AG04450 (cell line): ENCODE measurements at regions not wholly inside any gene's neighbourhood (a gene's known extent, or its start where the extent isn't known, plus 50 kb on each side); places are given as distances from the start of the nearest gene placed in this dataset.
A peak's percentile ranks its signal among the peaks of the same experiment; 100 is the strongest.

Experiments used
- CTCF ChIA-PET: fragments of 300-600, 350-600 bp; formaldehyde crosslinking; extraction: SDS; loops from one replicate; lab custom pipeline; 2022; ENCODE audit warnings: antibody characterized with exemption, inconsistent platforms; lab: Charles Lee
- POLR2A ChIA-PET: fragments of 350-600 bp; formaldehyde crosslinking; extraction: SDS; loops from one replicate; lab custom pipeline; 2021; ENCODE audit warnings: antibody characterized with exemption, inconsistent platforms; lab: Yijun Ruan, JAX
- DNase-seq: peaks from one replicate; pipeline ENCODE4 v3.0.0-alpha.2; 2011; ENCODE audit warnings: low read depth, low spot score
- H3K27ac ChIP-seq: one replicate; pipeline ENCODE4 v1.5.1; 2012; ENCODE audit warnings: low read depth, low read length, control low read depth
- H3K27me3 ChIP-seq: one replicate; pipeline ENCODE4 v1.6.0; 2012; ENCODE audit warnings: low read length; ENCODE audit not compliant: control insufficient read depth, insufficient read depth
- H3K4me3 ChIP-seq: 2 replicates; pipeline ENCODE4 v1.5.1; 2011; ENCODE audit warnings: mild to moderate bottlenecking, low read depth, low read length, control low read depth
- H3K9me3 ChIP-seq: 2 replicates; pipeline ENCODE4 v1.5.1; 2012; ENCODE audit warnings: low read length; ENCODE audit not compliant: control insufficient read depth, insufficient read depth
- CTCF ChIP-seq: IDR thresholded peaks from 2 replicates; pipeline ENCODE4 v1.5.1; 2011; ENCODE audit warnings: low read depth, low read length, control low read depth, inconsistent platforms

GRCh38 chr14:51441001-51441400 is 201.0 kb downstream of the TMX1 start:
- TF ChIP-seq CTCF = no peak

GRCh38 chr14:51442513-51443175 is 202.6 kb downstream of the TMX1 start:
- ChIA-PET POLR2A (interaction anchor here (0.9 to 1.8 kb wide), 7 partner anchors 12 to 209 kb away, joined by 3 to 8 read pairs (median 3); partner anchors contain the start of gene FRMD6), CTCF (no interaction called here)
- peak overlapping the region; percentile 90 for H3K27ac ChIP-seq
- TF ChIP-seq CTCF = no peak
- no peaks in the 10 kb centered on the region for H3K9me3 ChIP-seq
- DNase-seq = peak; percentile 91
- H3K27me3 ChIP-seq = no peaks in the 10 kb centered on the region
- H3K4me3 ChIP-seq = no peak overlapping the region

More at GRCh38 chr14:51441001-51441400, 201.0 kb downstream of the TMX1 start:
- H3K9me3 ChIP-seq = no peaks in the 10 kb centered on the region
- H3K4me3 ChIP-seq = no peak overlapping the region
- DNase-seq = no peak
- peak overlapping the region; percentile 35 for H3K27ac ChIP-seq
- ChIA-PET POLR2A (no interaction called here), CTCF (no interaction called here)
- H3K27me3 ChIP-seq = no peaks in the 10 kb centered on the region

GRCh38 chr14:51443195-51444018 is 203.4 kb downstream of the TMX1 start:
- TF ChIP-seq CTCF = no peak
- CTCF ChIA-PET = no interaction called here
- POLR2A ChIA-PET = interaction anchor here (0.9 to 1.8 kb wide), 5 partner anchors 35 to 208 kb away, joined by 3 to 8 read pairs (median 3); partner anchors contain the start of gene FRMD6
- Histone ChIP-seq H3K9me3 (no peaks in the 10 kb centered on the region), H3K4me3 (no peak overlapping the region), H3K27ac (peak overlapping the region; percentile 90), H3K27me3 (no peaks in the 10 kb centered on the region)
- DNase-seq = no peak

GRCh38 chr14:51444353-51445000 is 204.4 kb downstream of the TMX1 start:
- Histone ChIP-seq H3K27me3 (no peaks in the 10 kb centered on the region), H3K27ac (no peak overlapping the region), H3K4me3 (no peak overlapping the region), H3K9me3 (no peaks in the 10 kb centered on the region)
- CTCF ChIA-PET = no interaction called here
- TF ChIP-seq CTCF = no peak
- DNase-seq = no peak
- POLR2A ChIA-PET = no interaction called here
